Stimulated activated CD4-positive, alpha-beta T cell treated with anti-CD3 and anti-CD28 coated beads, Interleukin-2, amount 100 ng/mL, for 48 hours (primary cell): ENCODE measurements at regions not wholly inside any gene's neighbourhood (a gene's known extent, or its start where the extent isn't known, plus 50 kb on each side); places are given as distances from the start of the nearest gene placed in this dataset.

Experiments
- DNase-seq, 2 donors: peaks; one replicate each; pipeline ENCODE4 v3.0.0-alpha.2; 2020

- DNase-seq: no peak
These were observed 381.4 kb upstream of the TGFBR2 start for GRCh38 chr3:30225021-30225420.

DNA sequence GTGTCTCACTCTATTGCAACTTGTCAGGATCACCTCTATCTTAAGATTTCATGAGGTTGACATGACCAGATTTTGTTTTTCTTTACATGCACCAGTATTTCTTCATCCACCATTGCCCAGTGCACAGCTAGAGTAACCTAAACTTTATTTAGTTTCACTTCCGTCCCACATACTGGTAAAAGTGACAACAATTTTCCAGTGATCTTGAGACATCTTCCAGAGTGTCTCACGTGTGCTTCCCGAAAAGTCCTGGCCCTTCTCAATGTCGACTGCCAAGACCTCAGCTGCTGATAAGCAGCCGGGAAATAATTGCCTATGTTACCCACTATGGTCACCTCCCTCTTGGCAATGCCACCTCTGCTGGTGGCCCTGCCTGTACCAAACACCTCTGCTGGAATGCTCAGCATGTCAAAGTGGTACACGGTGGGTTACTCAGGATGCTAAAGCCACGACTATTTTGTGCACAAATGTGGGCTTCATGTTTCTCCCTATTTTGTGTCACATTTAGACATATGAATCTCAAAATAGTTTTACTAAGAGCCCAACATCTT lies 379.7 kb upstream of the TGFBR2 start:
- DNase-seq: no peak

- DNase-seq: no peak
These were observed 378.7 kb upstream of the TGFBR2 start for GRCh38 chr3:30227571-30228301.

- DNase-seq: no peak
These were observed 378.1 kb upstream of the TGFBR2 start for GRCh38 chr3:30228302-30228631.

DNA sequence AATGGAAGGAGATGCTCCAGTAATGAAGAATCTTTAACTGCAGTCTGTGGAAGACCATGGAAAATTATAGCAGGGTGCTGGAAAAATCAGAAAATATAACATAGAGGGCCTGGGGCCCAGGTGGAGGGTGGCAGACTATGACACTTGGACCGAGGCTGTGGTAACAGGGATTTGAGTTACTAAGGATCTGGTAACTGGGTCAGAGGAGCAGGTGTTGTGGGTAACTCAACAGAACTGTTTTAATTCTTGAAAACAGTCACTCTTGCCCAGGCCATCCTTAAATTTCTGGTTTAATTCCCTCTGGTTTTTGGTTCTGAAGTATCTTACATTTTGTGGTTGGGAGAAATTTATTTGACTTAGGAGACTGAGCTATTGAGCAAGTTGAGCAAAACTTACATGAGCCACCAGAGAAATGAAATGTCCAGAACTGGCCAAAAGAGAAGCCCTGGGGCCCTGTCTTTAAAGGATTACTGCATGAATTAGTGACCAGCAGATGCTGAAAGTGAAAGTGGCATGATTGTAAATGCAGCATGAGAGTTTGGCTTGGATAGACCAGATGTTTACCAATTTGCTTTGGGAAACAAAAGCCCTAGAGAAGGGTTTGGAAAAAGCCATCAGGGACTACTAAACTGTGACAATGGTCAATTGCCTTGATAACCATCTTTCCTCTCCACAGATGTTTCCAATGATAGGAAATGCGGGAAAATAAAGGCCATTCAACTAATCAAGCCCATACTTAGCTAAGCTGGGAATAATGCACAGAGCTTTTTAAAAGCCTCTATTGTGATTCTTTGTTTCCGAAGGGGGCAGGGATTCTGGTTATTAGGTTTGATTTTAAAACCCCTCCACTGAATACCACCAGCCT lies 374.9 kb upstream of the TGFBR2 start:
- no peak for DNase-seq

- no peak for DNase-seq
These were observed 374.3 kb upstream of the TGFBR2 start for GRCh38 chr3:30232142-30232541.

GRCh38 chr3:30233913-30234646 lies 372.3 kb upstream of the TGFBR2 start:
- no peak for DNase-seq

GRCh38 chr3:30236011-30236410 lies 370.4 kb upstream of the TGFBR2 start:
- DNase-seq: no peak

DNA sequence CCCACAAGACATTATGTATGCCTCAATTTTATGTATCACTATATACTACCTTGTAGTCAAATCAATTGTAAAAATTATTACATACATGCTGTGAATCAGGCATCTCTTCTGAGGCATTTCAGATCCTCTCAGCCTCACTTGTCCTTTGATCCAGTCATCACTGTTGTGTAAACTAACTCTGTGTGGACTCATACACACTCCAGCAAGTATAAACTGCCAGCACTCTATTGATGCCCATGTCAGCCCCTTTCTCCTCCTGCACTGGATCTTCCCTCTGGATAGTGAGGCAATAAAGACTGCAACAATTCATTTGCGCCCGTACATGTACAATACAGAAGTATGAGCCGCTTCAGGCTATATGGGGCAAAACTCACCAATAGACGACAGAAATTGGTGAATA lies 364.7 kb upstream of the TGFBR2 start:
- no peak for DNase-seq

- DNase-seq: no peak
These were observed 360.4 kb upstream of the TGFBR2 start for GRCh38 chr3:30245858-30246622.

GRCh38 chr3:30248423-30248822 lies 358.0 kb upstream of the TGFBR2 start:
- no peak for DNase-seq

DNA sequence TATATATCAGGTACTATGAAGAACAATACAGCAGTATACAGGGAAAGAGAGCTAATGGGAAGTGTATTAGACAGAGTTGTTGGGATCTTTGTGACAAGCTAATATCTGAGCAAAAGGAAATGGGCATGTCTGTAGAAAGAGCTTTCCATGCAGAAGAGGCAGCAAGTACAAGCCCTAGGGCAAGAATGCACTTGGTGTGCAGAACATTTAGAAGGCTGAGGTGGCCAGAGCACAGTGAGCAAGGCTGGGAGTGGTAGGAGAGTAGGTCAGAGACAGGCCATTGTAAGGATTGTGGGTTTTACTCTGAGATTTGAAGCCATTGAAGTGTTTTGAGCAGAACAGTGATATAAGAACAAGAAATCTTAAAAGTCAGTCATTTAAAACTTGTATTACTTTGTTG lies 353.9 kb upstream of the TGFBR2 start:
- DNase-seq: no peak

DNA sequence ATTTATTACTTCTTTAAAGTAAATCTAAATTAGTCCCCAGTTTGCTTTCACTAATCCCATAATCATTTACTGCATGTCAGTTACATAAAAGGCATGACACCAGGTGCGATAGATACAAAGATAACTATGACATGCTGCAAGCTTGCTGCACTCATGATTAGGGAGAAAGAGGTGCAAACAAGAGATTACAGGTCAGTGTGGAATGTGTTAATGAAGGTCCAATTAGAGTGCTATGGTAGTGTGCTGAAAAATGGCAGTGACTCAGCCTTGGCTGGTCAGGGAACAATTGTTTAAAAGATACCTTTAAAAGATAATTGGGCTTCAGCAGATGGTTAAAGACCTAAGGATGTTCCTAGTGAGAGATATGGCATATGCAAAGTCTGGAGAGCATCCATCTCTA lies 352.6 kb upstream of the TGFBR2 start:
- DNase-seq: no peak

DNA sequence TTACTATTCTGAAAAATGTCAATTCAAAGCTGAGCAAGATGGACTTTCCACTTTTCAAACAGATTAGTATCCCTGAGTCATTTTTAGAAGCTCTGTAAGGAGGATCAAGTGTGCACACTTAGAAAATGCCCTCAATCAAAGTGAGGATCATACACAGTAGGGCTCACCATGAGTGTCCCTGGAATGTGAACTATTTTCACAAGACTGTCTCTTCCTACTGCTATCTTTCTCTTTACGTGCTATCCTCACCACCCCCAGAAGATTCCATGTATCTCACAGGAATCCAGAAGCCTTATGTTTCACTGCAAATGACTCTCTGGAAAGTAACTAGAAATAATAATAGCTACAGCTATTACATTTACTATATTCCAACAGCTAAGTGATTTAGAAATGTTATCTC lies 349.9 kb upstream of the TGFBR2 start:
- DNase-seq: no peak

- no peak for DNase-seq
These were observed 347.7 kb upstream of the TGFBR2 start for GRCh38 chr3:30258426-30259392.

DNA sequence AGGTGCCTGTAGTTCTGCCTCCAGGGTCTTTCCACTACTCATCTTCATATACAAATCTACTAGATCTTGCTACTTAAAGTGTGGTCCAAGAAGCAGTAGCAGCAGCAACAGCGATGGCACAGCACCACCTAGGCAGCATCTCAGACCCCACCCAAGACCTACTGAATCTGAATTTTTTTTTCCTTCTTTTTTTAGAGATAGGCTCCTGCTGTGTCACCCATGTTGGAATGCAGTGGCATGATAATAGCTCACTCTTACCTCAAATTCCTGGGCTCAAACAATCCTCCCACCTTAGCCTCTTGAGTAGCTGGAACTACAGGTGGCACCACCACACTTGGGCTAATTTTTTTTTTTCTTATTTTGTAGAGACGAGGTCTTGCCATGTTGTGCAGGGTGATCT lies 346.7 kb upstream of the TGFBR2 start:
- DNase-seq: no peak

- DNase-seq: no peak
These were observed 345.6 kb upstream of the TGFBR2 start for GRCh38 chr3:30260762-30261161.

DNA sequence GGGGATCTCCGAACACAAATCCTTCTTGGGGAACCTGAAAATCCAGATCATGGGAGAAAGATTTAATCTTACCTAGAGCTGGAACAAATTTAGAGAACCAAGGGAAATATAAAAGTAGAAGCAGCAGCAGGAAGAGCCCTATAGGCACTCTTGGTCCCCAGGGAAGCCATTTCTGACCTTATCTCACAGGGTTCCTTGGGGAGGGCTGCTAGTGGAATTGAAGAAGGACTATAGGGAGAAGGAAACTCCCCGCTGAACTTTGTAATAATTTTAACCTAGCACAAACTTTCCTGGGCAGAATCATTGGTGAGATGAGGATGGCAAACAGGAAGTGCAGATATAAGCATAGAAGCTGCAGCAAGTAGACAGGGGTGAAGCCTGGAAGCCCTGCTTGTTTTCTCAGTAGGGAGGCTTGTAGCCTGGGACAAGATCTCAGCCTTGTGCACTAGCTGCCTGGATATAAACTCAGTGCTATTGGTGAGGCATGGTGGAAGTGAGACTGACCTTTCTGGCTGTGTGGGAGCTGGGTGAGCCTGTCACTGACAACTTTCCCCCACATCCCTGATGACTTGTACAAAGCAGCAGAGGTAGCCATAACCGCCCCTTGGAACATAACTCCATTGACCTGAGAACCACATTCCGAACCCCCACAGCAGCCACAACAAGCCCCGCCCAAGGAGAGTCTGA lies 343.0 kb upstream of the TGFBR2 start:
- no peak for DNase-seq

GRCh38 chr3:30263925-30264313 lies 342.5 kb upstream of the TGFBR2 start:
- no peak for DNase-seq

- no peak for DNase-seq
These were observed 339.9 kb upstream of the TGFBR2 start for GRCh38 chr3:30266524-30266923.

- no peak for DNase-seq
These were observed 338.1 kb upstream of the TGFBR2 start for GRCh38 chr3:30268288-30268687.
